Hematopoietic multipotent progenitor cell treated with erythropoietin and hydrocortisone succinate and interleukin-3 and kit ligand, for 15 days (in vitro differentiated cells): ENCODE measurements at regions not wholly inside any gene's neighbourhood (a gene's known extent, or its start where the extent isn't known, plus 50 kb on each side); places are given as distances from the start of the nearest gene placed in this dataset.

Source experiments
- DNase-seq: peaks from one replicate; pipeline ENCODE4 v3.0.0-alpha.2; 2015; ENCODE audit warnings: low spot score

- no peak for DNase-seq
Observed at GRCh38 chr4:127538016-127538415, 94.7 kb upstream of the INTU start.

- no peak for DNase-seq
Observed at GRCh38 chr4:127540497-127541025, 92.2 kb upstream of the INTU start.

GRCh38 chr4:127545271-127545670 lies 87.5 kb upstream of the INTU start:
- DNase-seq, result no peak

GRCh38 chr4:127548990-127549925 lies 83.5 kb upstream of the INTU start:
- no peak for DNase-seq

GRCh38 chr4:127555106-127555505 lies 77.7 kb upstream of the INTU start:
- no peak for DNase-seq

- DNase-seq, result no peak
Observed at GRCh38 chr4:127558088-127558487, 74.7 kb upstream of the INTU start.

- DNase-seq, result no peak
Observed at GRCh38 chr4:127558489-127559407, 74.0 kb upstream of the INTU start.

GRCh38 chr4:127559981-127560380 lies 72.8 kb upstream of the INTU start:
- DNase-seq, result no peak

GRCh38 chr4:127560755-127561154 lies 72.0 kb upstream of the INTU start:
- no peak for DNase-seq

GRCh38 chr4:127574643-127575042 lies 58.1 kb upstream of the INTU start:
- DNase-seq, result no peak

- no peak for DNase-seq
Observed at GRCh38 chr4:127575888-127576287, 56.9 kb upstream of the INTU start.

- no peak for DNase-seq
Observed at GRCh38 chr4:127578491-127578890, 54.3 kb upstream of the INTU start.

GRCh38 chr4:127578967-127579366 lies 53.8 kb upstream of the INTU start:
- DNase-seq, result no peak

- no peak for DNase-seq
Observed at GRCh38 chr4:127579821-127580220, 52.9 kb upstream of the INTU start.

- DNase-seq, result no peak
Observed at GRCh38 chr4:127580300-127580699, 52.5 kb upstream of the INTU start.

GRCh38 chr4:127580891-127581290 lies 51.9 kb upstream of the INTU start:
- no peak for DNase-seq
